ENCODE measurements at regions not wholly inside any gene's neighbourhood (a gene's known extent, or its start where the extent isn't known, plus 50 kb on each side); places are given as distances from the start of the nearest gene placed in this dataset.

DNA sequence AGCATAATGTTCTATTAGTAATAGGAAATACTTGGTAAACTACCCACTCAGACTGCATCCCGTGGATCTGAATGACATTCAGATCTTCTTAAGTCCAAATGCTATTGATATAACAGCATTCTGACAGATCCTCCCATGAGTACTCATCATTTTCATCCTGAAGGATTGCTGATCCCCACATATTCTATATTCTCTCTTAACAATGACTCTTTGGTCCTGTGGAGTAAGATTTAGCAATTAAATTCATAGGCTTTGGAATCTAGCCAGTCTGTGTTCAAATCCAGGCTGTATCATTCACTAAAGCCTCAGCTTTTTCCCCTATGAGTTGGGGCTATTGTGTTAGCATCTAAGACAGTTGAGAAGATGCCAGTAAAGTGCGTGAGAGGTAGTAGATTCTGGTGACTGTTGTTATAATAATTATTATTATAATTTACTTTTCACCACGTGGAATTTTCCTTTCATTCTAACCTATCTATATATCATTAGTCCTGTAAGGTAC is 591.3 kb upstream of the SYT4 start:
- TF ChIP-seq, protein P1, sequence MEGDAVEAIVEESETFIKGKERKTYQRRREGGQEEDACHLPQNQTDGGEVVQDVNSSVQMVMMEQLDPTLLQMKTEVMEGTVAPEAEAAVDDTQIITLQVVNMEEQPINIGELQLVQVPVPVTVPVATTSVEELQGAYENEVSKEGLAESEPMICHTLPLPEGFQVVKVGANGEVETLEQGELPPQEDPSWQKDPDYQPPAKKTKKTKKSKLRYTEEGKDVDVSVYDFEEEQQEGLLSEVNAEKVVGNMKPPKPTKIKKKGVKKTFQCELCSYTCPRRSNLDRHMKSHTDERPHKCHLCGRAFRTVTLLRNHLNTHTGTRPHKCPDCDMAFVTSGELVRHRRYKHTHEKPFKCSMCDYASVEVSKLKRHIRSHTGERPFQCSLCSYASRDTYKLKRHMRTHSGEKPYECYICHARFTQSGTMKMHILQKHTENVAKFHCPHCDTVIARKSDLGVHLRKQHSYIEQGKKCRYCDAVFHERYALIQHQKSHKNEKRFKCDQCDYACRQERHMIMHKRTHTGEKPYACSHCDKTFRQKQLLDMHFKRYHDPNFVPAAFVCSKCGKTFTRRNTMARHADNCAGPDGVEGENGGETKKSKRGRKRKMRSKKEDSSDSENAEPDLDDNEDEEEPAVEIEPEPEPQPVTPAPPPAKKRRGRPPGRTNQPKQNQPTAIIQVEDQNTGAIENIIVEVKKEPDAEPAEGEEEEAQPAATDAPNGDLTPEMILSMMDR (conservative IDR thresholded peaks at IDR 0.05), result no peak
- no peak for TF ChIP-seq ZFX (IDR thresholded peaks at IDR 0.05)
